ENCODE measurements at regions not wholly inside any gene's neighbourhood (a gene's known extent, or its start where the extent isn't known, plus 50 kb on each side); places are given as distances from the start of the nearest gene placed in this dataset.

DNA sequence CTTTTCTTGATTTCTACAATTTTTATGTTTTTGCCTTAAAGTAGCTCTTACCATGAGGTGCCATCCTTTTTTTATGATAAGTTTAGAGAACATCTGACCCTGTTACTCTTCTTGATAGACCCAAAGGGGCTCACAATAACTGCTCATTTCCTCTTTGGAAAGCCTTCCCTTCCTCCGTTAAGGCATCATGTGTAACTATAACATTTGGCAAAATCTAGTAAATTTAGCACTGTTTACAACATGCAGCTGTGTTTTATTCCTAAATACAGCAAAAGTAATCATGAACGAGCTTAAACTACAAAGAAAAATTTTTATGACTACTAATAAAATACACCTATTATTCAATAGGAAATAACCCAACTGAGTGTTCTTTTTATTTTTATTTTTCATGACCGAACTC lies 705.1 kb downstream of the MAT2B start:
- Mint-ChIP-seq H3K4me1 (ENCODE audit: low read depth) (no peaks in the 10 kb centered on the region), H3K27ac (ENCODE audit: unreplicated experiment) (no peak overlapping the region), H3K36me3 (ENCODE audit: low read depth) (no peaks in the 10 kb centered on the region), H3K4me3 (ENCODE audit: unreplicated experiment) (no peak overlapping the region), H3K9me3 (ENCODE audit: low read depth) (no peaks in the 10 kb centered on the region), H3K27me3 (ENCODE audit: low read depth) (peaks cover 10% of the 10 kb centered on the region)
- TF ChIP-seq, protein P1, sequence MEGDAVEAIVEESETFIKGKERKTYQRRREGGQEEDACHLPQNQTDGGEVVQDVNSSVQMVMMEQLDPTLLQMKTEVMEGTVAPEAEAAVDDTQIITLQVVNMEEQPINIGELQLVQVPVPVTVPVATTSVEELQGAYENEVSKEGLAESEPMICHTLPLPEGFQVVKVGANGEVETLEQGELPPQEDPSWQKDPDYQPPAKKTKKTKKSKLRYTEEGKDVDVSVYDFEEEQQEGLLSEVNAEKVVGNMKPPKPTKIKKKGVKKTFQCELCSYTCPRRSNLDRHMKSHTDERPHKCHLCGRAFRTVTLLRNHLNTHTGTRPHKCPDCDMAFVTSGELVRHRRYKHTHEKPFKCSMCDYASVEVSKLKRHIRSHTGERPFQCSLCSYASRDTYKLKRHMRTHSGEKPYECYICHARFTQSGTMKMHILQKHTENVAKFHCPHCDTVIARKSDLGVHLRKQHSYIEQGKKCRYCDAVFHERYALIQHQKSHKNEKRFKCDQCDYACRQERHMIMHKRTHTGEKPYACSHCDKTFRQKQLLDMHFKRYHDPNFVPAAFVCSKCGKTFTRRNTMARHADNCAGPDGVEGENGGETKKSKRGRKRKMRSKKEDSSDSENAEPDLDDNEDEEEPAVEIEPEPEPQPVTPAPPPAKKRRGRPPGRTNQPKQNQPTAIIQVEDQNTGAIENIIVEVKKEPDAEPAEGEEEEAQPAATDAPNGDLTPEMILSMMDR (IDR thresholded peaks at IDR 0.05): no peak
- DNase-seq (ENCODE audit: low spot score): no peak

DNA sequence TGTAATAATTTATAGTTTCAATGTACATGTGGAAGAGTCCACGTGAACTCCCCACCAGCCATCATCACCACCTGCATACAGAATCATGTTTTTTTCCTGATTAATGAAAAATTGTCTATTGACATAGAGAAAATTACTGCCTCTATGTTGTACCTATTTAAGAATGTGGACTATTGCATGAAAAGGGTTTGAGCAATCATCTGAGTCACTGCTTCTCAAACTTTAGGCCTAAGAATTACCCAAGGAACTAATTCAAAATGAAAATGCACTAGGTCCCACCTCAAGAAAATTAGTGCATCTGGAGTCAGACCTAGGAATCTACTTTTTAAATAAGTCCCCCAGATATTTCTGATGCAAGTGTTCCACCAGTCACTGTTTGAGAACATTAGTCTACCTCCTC lies 709.3 kb downstream of the MAT2B start:
- Mint-ChIP-seq H3K9me3 (ENCODE audit: low read depth) (peaks cover 10% of the 10 kb centered on the region), H3K36me3 (ENCODE audit: low read depth) (no peaks in the 10 kb centered on the region), H3K4me1 (ENCODE audit: low read depth) (no peaks in the 10 kb centered on the region), H3K27me3 (ENCODE audit: low read depth) (peaks cover 10% of the 10 kb centered on the region), H3K27ac (ENCODE audit: unreplicated experiment) (no peak overlapping the region), H3K4me3 (ENCODE audit: unreplicated experiment) (no peak overlapping the region)
- no peak for DNase-seq (ENCODE audit: low spot score)
- TF ChIP-seq, protein P1 (IDR thresholded peaks at IDR 0.05): no peak

DNA sequence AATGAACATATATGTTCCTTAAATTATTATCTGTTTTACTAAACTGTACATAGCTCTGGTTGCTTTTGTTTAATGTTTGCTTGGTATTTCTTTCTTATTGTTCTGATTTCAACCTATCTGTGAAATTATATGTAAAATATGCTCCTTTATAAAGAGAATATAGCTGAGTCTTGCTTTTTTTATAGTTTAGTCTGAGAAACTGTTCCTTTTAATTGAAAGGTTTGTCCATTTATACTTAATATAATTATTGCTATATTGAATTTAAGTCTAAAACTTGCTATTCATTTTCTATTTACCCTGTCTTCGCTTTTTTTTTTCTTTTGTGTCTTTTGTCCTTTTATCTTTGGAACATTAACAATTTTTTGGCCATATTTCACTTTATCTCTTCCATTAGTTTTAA lies 712.0 kb downstream of the MAT2B start:
- H3K9me3 Mint-ChIP-seq (ENCODE audit: low read depth): peaks cover 10% of the 10 kb centered on the region
- no peaks in the 10 kb centered on the region for H3K36me3 Mint-ChIP-seq (ENCODE audit: low read depth)
- no peak overlapping the region for H3K4me3 Mint-ChIP-seq (ENCODE audit: unreplicated experiment)
- peaks cover 8% of the 10 kb centered on the region for H3K27me3 Mint-ChIP-seq (ENCODE audit: low read depth)
- no peaks in the 10 kb centered on the region for H3K4me1 Mint-ChIP-seq (ENCODE audit: low read depth)
- DNase-seq (ENCODE audit: low spot score): no peak
- TF ChIP-seq, protein P1 (IDR thresholded peaks at IDR 0.05): no peak
- H3K27ac Mint-ChIP-seq (ENCODE audit: unreplicated experiment): no peak overlapping the region

DNA sequence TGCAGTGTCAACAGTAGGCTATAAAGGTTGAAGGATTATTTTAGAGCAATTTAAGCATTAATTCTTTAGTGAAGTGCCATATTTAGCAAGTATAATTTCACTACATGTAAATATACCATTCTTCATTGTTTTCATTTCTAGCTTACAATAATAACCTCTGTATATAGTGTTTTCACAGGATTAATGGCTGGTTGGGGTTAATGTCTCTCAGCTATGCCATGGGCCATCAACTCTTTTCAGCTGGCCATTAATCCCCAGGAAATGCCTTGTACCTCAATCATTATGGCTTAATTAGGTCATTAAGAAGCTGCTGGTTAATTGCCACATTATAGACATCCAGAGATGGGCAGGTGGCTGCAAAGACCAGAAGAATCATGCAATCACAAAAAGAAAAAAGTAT lies 715.1 kb downstream of the MAT2B start:
- Mint-ChIP-seq H3K4me3 (ENCODE audit: unreplicated experiment) (no peak overlapping the region), H3K27ac (ENCODE audit: unreplicated experiment) (no peak overlapping the region), H3K9me3 (ENCODE audit: low read depth) (peaks cover 10% of the 10 kb centered on the region), H3K4me1 (ENCODE audit: low read depth) (no peaks in the 10 kb centered on the region), H3K27me3 (ENCODE audit: low read depth) (peaks cover 2% of the 10 kb centered on the region), H3K36me3 (ENCODE audit: low read depth) (no peaks in the 10 kb centered on the region)
- DNase-seq (ENCODE audit: low spot score): no peak
- TF ChIP-seq, protein P1 (IDR thresholded peaks at IDR 0.05): no peak

DNA sequence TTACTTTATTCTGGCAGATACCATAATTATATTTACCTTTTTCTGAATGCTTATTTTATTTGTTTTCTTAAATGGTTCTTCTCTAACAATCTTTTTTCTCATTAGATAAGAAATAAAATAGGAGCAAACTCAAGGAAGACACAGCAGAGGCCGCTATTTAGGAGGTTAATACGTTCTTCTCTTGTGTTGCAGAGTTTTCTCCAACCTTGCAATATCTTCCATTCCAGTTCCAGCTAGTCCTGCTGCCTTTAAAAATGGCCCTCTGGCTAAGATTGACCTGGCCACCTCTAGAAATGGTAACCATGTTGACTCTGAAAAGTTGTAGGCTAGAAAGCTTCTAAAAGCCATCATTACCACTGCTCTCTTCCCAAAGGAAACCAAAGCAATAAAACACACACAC lies 718.8 kb downstream of the MAT2B start:
- DNase-seq (ENCODE audit: low spot score): no peak
- no peak overlapping the region for H3K4me3 Mint-ChIP-seq (ENCODE audit: unreplicated experiment)
- peaks cover 10% of the 10 kb centered on the region for H3K27me3 Mint-ChIP-seq (ENCODE audit: low read depth)
- TF ChIP-seq, protein P1 (IDR thresholded peaks at IDR 0.05): no peak
- H3K36me3 Mint-ChIP-seq (ENCODE audit: low read depth): no peaks in the 10 kb centered on the region
- peaks cover 6% of the 10 kb centered on the region for H3K9me3 Mint-ChIP-seq (ENCODE audit: low read depth)
- H3K27ac Mint-ChIP-seq (ENCODE audit: unreplicated experiment): no peak overlapping the region
- no peaks in the 10 kb centered on the region for H3K4me1 Mint-ChIP-seq (ENCODE audit: low read depth)
